ENCODE measurements at regions not wholly inside any gene's neighbourhood (a gene's known extent, or its start where the extent isn't known, plus 50 kb on each side); places are given as distances from the start of the nearest gene placed in this dataset.
"Not testable (repeated sequence)": the region's sequence is repeated elsewhere in the genome, so short reads cannot be mapped to it uniquely, and the experiment has no call there.

DNA sequence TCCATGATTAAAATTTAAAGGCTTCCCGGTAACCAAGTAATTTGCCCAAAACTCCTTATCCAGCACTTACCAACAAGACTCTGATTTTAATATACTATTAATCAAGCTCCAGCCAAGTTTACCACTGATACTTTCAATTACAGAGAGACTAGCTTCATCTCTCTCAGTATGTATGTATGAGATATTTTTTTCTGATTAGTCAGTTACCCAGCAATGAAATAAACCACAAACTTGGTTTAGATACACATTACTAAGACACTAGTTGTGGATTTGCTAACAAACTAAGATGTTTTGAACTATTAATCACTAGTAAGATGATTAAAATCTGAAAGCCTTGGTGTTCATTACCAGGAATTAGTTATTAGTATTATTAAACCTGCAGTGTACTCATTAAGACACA is 1272.2 kb upstream of the ACVR2A start:
- ATAC-seq (no peak), DNase-seq (no peak)
- H3K4me1 ChIP-seq (ENCODE audit: control insufficient read depth, insufficient read depth, low read length): no peaks in the 10 kb centered on the region
- WGBS: 74% methylated on average over 1 of the region's 1 CpG
- H3K4me3 ChIP-seq (ENCODE audit: low read length): no peak overlapping the region
- intact Hi-C loops (cut with DNase I): no loop called here
- H3K27ac ChIP-seq (ENCODE audit: low read length): no peak overlapping the region
- H3K27me3 ChIP-seq (ENCODE audit: control insufficient read depth, insufficient read depth): no peaks in the 10 kb centered on the region
- no peaks in the 10 kb centered on the region for H3K9me3 ChIP-seq (ENCODE audit: control insufficient read depth, low read length)

GRCh38 chr2:146561996-146562395 is 1282.8 kb upstream of the ACVR2A start:
- intact Hi-C loops (cut with DNase I): no loop called here

DNA sequence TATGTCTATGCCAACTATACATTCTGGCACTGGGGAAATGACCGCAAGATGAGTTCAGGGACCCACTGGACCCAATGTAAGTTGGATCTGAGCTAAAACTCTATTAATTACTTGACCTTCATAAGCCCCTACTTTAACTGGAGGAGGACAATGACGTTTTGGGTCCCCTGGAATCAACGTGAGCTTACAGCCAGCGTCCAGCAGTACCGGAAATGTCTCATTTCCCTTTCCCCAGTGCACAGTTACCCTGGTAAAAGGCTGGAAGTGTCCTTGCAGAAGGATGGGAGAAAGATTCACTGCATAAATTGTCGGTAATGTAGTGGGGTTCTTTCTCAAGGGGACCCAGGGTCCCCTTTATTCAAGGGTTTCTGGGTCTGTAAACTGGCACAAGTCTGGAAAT is 1297.6 kb upstream of the ACVR2A start:
- 74% methylated on average over 6 of the region's 6 CpGs for WGBS
- H3K27ac ChIP-seq (ENCODE audit: low read length): no peak overlapping the region
- intact Hi-C loops (cut with DNase I): no loop called here
- no peaks in the 10 kb centered on the region for H3K9me3 ChIP-seq (ENCODE audit: control insufficient read depth, low read length)
- no peak overlapping the region for H3K4me3 ChIP-seq (ENCODE audit: low read length)
- ATAC-seq: no peak
- H3K27me3 ChIP-seq (ENCODE audit: control insufficient read depth, insufficient read depth): no peaks in the 10 kb centered on the region
- no peaks in the 10 kb centered on the region for H3K4me1 ChIP-seq (ENCODE audit: control insufficient read depth, insufficient read depth, low read length)
- DNase-seq: no peak

More at GRCh38 chr2:146561996-146562395, 1282.8 kb upstream of the ACVR2A start:
- no peaks in the 10 kb centered on the region for H3K4me1 ChIP-seq (ENCODE audit: control insufficient read depth, insufficient read depth, low read length)
- no peak overlapping the region for H3K27ac ChIP-seq (ENCODE audit: low read length)
- ATAC-seq: no peak
- H3K27me3 ChIP-seq (ENCODE audit: control insufficient read depth, insufficient read depth): no peaks in the 10 kb centered on the region
- H3K9me3 ChIP-seq (ENCODE audit: control insufficient read depth, low read length): no peaks in the 10 kb centered on the region
- DNase-seq: no peak
- 91% methylated on average over 1 of the region's 1 CpG for WGBS
- H3K4me3 ChIP-seq (ENCODE audit: low read length): no peak overlapping the region

- no peak for DNase-seq
- Histone ChIP-seq H3K4me1 (ENCODE audit: control insufficient read depth, insufficient read depth, low read length) (no peaks in the 10 kb centered on the region), H3K27ac (ENCODE audit: low read length) (no peak overlapping the region), H3K27me3 (ENCODE audit: control insufficient read depth, insufficient read depth) (no peaks in the 10 kb centered on the region), H3K4me3 (ENCODE audit: low read length) (no peak overlapping the region), H3K9me3 (ENCODE audit: control insufficient read depth, low read length) (no peaks in the 10 kb centered on the region)
- WGBS: 88% methylated on average over 5 of the region's 5 CpGs
- ATAC-seq: no peak
- intact Hi-C loops (cut with DNase I): no loop called here
Observed at GRCh38 chr2:146544701-146545100, 1300.1 kb upstream of the ACVR2A start.

- Histone ChIP-seq H3K4me3 (ENCODE audit: low read length) (no peak overlapping the region), H3K4me1 (ENCODE audit: control insufficient read depth, insufficient read depth, low read length) (no peaks in the 10 kb centered on the region), H3K27ac (ENCODE audit: low read length) (no peak overlapping the region), H3K9me3 (ENCODE audit: control insufficient read depth, low read length) (no peaks in the 10 kb centered on the region), H3K27me3 (ENCODE audit: control insufficient read depth, insufficient read depth) (no peaks in the 10 kb centered on the region)
- no peak for ATAC-seq
- 76% methylated on average over 1 of the region's 1 CpG for WGBS
- intact Hi-C loops (cut with DNase I): no loop called here
- no peak for DNase-seq
Observed at GRCh38 chr2:146541896-146542295, 1302.9 kb upstream of the ACVR2A start.

- no peak for ATAC-seq
- Histone ChIP-seq H3K4me3 (ENCODE audit: low read length) (no peak overlapping the region), H3K27ac (ENCODE audit: low read length) (no peak overlapping the region), H3K4me1 (ENCODE audit: control insufficient read depth, insufficient read depth, low read length) (no peaks in the 10 kb centered on the region), H3K27me3 (ENCODE audit: control insufficient read depth, insufficient read depth) (no peaks in the 10 kb centered on the region), H3K9me3 (ENCODE audit: control insufficient read depth, low read length) (no peaks in the 10 kb centered on the region)
- WGBS: 46% methylated on average over 3 of the region's 3 CpGs
- no peak for DNase-seq
- intact Hi-C loops (cut with DNase I): no loop called here
Observed at GRCh38 chr2:146540271-146540932, 1304.4 kb upstream of the ACVR2A start.

DNA sequence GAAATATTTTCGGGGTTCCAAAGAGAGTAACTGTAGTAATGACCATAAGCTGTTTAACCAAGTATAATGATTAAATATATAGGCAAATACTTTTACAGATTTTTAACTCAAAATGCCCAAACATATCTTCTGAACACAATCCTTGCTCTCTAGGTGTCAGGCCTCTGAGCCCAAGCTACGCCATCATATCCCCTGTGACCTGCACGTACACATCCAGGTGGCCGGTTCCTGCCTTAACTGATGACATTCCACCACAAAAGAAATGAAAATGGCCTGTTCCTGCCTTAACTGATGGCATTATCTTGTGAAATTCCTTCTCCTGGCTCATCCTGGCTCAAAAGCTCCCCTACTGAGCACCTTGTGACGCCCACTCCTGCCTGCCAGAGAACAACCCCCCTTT is 1305.1 kb upstream of the ACVR2A start:
- H3K27me3 ChIP-seq (ENCODE audit: control insufficient read depth, insufficient read depth); ATAC-seq; H3K4me3 ChIP-seq (ENCODE audit: low read length); H3K9me3 ChIP-seq (ENCODE audit: control insufficient read depth, low read length); H3K4me1 ChIP-seq (ENCODE audit: control insufficient read depth, insufficient read depth, low read length); DNase-seq; H3K27ac ChIP-seq (ENCODE audit: low read length); intact Hi-C loops (cut with DNase I): not testable (repeated sequence)
- 87% methylated on average over 5 of the region's 5 CpGs for WGBS

DNA sequence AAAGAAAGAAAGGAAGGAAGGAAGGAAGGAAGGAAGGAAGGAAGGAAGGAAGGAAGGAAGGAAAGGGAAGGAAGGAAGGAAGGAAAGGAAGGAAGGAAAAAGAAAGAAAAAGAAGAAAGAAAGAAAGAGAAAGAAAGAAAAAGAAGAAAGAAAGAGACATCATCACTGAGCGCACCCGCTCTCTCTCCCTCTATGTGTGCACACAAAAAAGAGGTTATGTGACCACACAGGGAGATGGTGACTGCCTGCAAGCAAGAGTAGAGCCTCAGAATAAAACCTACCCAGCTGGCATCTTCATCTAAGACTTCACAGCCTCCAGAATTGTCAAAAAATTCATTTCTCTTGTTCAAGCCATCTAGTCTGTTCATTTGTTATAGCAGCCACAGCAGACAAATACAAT is 1307.4 kb upstream of the ACVR2A start:
- WGBS: 98% methylated on average over 2 of the region's 2 CpGs
- H3K4me3 ChIP-seq (ENCODE audit: low read length): no peak overlapping the region

DNA sequence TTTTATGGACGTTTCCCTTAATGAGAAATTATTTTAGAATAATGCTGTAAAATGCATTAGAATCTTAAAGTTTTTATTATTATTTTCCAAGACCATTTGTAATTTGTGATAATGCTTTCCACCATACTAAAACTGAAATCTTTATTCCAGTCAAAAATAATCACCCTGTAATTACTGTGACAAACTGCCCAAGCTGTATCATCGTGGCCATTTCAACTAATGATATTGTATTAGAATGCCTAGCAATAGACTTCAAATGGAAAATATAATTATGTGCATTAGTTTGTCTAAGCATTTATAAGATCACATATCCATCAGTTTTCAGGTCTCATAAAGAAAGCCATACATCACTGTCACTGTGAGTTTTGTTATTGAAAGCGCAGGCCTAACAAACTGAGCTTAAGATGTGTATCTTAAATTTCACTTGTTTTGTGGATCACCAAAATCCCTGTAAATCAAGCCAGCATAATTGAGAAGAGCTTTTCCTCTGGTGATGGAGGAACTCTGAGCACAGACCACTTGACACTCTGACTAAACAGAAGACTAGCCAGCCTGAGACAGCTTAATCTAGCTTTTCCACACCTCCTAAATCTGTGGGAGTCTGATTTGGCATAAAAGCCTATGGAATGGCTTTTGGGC is 1312.2 kb upstream of the ACVR2A start:
- DNase-seq: no peak
- Histone ChIP-seq H3K9me3 (ENCODE audit: control insufficient read depth, low read length) (no peaks in the 10 kb centered on the region), H3K27ac (ENCODE audit: low read length) (no peak overlapping the region), H3K4me1 (ENCODE audit: control insufficient read depth, insufficient read depth, low read length) (no peaks in the 10 kb centered on the region), H3K4me3 (ENCODE audit: low read length) (no peak overlapping the region), H3K27me3 (ENCODE audit: control insufficient read depth, insufficient read depth) (no peaks in the 10 kb centered on the region)
- ATAC-seq: no peak
- WGBS: 78% methylated on average over 3 of the region's 3 CpGs
- intact Hi-C loops (cut with DNase I): no loop called here

More for the DNA sequence above, 1307.4 kb upstream of the ACVR2A start:
- DNase-seq (no peak), ATAC-seq (no peak)
- Histone ChIP-seq H3K27me3 (ENCODE audit: control insufficient read depth, insufficient read depth) (no peaks in the 10 kb centered on the region), H3K27ac (ENCODE audit: low read length) (no peak overlapping the region), H3K9me3 (ENCODE audit: control insufficient read depth, low read length) (no peaks in the 10 kb centered on the region), H3K4me1 (ENCODE audit: control insufficient read depth, insufficient read depth, low read length) (no peaks in the 10 kb centered on the region)
- intact Hi-C loops (cut with DNase I): no loop called here

- no peak for ATAC-seq
- 88% methylated on average over 3 of the region's 3 CpGs for WGBS
- H3K27ac ChIP-seq (ENCODE audit: low read length): no peak overlapping the region
- H3K27me3 ChIP-seq (ENCODE audit: control insufficient read depth, insufficient read depth): no peaks in the 10 kb centered on the region
- H3K4me3 ChIP-seq (ENCODE audit: low read length): no peak overlapping the region
- DNase-seq: no peak
- intact Hi-C loops (cut with DNase I): no loop called here
- H3K4me1 ChIP-seq (ENCODE audit: control insufficient read depth, insufficient read depth, low read length): no peaks in the 10 kb centered on the region
- no peaks in the 10 kb centered on the region for H3K9me3 ChIP-seq (ENCODE audit: control insufficient read depth, low read length)
Observed at GRCh38 chr2:146532009-146532408, 1312.8 kb upstream of the ACVR2A start.

DNA sequence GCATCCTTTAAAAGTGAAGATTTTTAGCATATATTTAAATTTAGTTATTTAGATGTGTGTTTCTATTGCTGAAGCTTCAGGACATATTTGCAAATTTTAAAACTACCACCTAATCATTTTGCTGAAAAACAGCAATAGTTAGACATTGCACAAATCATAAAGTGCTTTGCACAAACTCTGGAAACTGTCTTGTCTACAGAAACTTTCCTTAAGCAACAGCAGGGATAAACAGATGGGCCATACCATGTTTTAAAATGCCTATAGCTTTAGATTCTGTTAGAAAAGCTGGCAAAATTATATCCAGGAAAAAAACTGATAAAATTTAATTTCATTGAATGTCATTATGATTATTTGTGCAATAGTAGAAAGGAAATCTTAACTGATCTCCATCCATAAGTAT is 1313.9 kb upstream of the ACVR2A start:
- ATAC-seq: no peak
- Histone ChIP-seq H3K4me3 (ENCODE audit: low read length) (no peak overlapping the region), H3K27me3 (ENCODE audit: control insufficient read depth, insufficient read depth) (no peaks in the 10 kb centered on the region), H3K27ac (ENCODE audit: low read length) (no peak overlapping the region), H3K9me3 (ENCODE audit: control insufficient read depth, low read length) (no peaks in the 10 kb centered on the region), H3K4me1 (ENCODE audit: control insufficient read depth, insufficient read depth, low read length) (no peaks in the 10 kb centered on the region)
- no peak for DNase-seq
- intact Hi-C loops (cut with DNase I): no loop called here

GRCh38 chr2:146527166-146527565 is 1317.7 kb upstream of the ACVR2A start:
- H3K4me3 ChIP-seq (ENCODE audit: low read length): no peak overlapping the region
- intact Hi-C loops (cut with DNase I): no loop called here

More at GRCh38 chr2:146527166-146527565, 1317.7 kb upstream of the ACVR2A start:
- Histone ChIP-seq H3K27me3 (ENCODE audit: control insufficient read depth, insufficient read depth) (no peaks in the 10 kb centered on the region), H3K27ac (ENCODE audit: low read length) (no peak overlapping the region), H3K4me1 (ENCODE audit: control insufficient read depth, insufficient read depth, low read length) (no peaks in the 10 kb centered on the region), H3K9me3 (ENCODE audit: control insufficient read depth, low read length) (no peaks in the 10 kb centered on the region)
- DNase-seq (no peak), ATAC-seq (no peak)
